ENCODE measurements at regions not wholly inside any gene's neighbourhood (a gene's known extent, or its start where the extent isn't known, plus 50 kb on each side); places are given as distances from the start of the nearest gene placed in this dataset.

DNA sequence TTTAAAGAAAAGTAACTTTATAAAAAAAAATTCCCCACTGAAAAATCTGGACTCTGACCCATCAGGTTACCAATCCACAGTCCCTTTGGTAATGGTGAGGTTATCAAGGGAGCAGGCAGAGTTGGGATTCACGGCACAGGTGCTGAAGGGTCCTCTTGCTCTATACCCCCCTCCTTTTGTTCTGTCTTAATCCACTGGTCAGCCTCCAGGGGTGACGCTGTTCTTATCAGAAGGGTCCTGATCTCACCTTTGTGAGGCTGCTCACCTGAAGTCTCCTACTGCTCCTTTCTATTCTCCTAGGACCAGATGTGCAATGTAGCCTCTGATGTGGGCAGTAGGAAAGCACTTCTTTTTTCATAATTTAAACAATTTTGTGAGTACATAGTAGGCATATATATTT is 80.6 kb upstream of the E2F8 start:
- Histone ChIP-seq H3K36me3 (ENCODE audit: low read depth) (no peaks in the 10 kb centered on the region), H3K27ac (ENCODE audit: poor library complexity, severe bottlenecking) (no peak overlapping the region), H3K9me3 (ENCODE audit: severe bottlenecking) (no peaks in the 10 kb centered on the region), H3K4me1 (ENCODE audit: insufficient read depth, poor library complexity, severe bottlenecking) (no peaks in the 10 kb centered on the region), H3K4me3 (ENCODE audit: severe bottlenecking) (no peak overlapping the region), H3K27me3 (ENCODE audit: insufficient read depth, poor library complexity, severe bottlenecking) (no peaks in the 10 kb centered on the region)
- no peak for ATAC-seq (ENCODE audit: low read depth)
- TF ChIP-seq, protein P1, sequence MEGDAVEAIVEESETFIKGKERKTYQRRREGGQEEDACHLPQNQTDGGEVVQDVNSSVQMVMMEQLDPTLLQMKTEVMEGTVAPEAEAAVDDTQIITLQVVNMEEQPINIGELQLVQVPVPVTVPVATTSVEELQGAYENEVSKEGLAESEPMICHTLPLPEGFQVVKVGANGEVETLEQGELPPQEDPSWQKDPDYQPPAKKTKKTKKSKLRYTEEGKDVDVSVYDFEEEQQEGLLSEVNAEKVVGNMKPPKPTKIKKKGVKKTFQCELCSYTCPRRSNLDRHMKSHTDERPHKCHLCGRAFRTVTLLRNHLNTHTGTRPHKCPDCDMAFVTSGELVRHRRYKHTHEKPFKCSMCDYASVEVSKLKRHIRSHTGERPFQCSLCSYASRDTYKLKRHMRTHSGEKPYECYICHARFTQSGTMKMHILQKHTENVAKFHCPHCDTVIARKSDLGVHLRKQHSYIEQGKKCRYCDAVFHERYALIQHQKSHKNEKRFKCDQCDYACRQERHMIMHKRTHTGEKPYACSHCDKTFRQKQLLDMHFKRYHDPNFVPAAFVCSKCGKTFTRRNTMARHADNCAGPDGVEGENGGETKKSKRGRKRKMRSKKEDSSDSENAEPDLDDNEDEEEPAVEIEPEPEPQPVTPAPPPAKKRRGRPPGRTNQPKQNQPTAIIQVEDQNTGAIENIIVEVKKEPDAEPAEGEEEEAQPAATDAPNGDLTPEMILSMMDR (IDR thresholded peaks at IDR 0.05; ENCODE audit: poor library complexity, severe bottlenecking), result no peak
- DNase-seq (ENCODE audit: low spot score), result no peak

DNA sequence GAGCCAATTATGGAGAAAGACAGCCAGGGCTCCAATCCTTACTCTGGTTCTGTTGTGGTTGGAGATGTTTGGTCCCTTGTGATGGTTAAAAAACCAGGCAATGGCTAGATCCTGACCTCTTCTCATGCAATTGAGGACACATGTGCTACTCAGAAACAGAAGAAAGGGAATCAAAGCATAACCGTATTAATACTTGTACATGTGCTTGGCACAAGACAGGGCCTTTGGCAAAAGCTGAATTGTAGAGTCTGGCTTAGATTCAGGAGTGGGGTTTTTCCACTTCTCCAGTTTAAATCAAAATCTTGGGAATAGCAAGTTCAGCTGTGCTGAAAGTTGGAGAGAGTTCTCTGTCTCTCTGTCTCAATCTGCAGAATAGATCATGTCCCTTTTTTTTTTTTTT is 80.1 kb upstream of the E2F8 start:
- DNase-seq (ENCODE audit: low spot score), result no peak
- H3K4me3 ChIP-seq (ENCODE audit: severe bottlenecking), result no peak overlapping the region
- TF ChIP-seq, protein P1 (IDR thresholded peaks at IDR 0.05; ENCODE audit: poor library complexity, severe bottlenecking), result no peak
- H3K27ac ChIP-seq (ENCODE audit: poor library complexity, severe bottlenecking), result no peak overlapping the region
- ATAC-seq (ENCODE audit: low read depth), result no peak
- H3K4me1 ChIP-seq (ENCODE audit: insufficient read depth, poor library complexity, severe bottlenecking), result no peaks in the 10 kb centered on the region
- no peaks in the 10 kb centered on the region for H3K36me3 ChIP-seq (ENCODE audit: low read depth)
- no peaks in the 10 kb centered on the region for H3K9me3 ChIP-seq (ENCODE audit: severe bottlenecking)
- no peaks in the 10 kb centered on the region for H3K27me3 ChIP-seq (ENCODE audit: insufficient read depth, poor library complexity, severe bottlenecking)

DNA sequence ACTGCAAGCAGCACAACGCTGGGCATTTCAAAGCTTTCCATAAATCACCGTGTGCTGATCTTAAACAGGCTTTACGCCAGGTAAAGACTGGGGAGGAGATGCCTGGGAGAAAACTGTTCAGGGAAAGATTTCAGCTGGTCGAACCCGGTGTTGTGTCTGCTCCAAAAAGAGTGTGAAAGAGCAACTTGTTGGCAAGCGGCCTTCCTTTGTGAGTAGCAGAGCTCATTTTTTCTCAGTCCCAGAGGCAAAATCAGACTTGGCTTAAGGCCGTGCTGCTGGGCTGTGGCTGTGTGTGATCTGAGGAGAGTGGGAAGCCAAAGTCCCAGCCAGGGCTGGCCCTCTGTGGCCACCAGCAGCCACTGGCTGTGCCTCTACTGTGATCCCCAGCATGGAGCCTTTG is 75.7 kb upstream of the E2F8 start:
- Histone ChIP-seq H3K27me3 (ENCODE audit: insufficient read depth, poor library complexity, severe bottlenecking) (no peaks in the 10 kb centered on the region), H3K9me3 (ENCODE audit: severe bottlenecking) (no peaks in the 10 kb centered on the region), H3K27ac (ENCODE audit: poor library complexity, severe bottlenecking) (no peak overlapping the region), H3K4me1 (ENCODE audit: insufficient read depth, poor library complexity, severe bottlenecking) (no peaks in the 10 kb centered on the region), H3K4me3 (ENCODE audit: severe bottlenecking) (no peak overlapping the region), H3K36me3 (ENCODE audit: low read depth) (no peaks in the 10 kb centered on the region)
- ATAC-seq (ENCODE audit: low read depth) (no peak), DNase-seq (ENCODE audit: low spot score) (no peak)
- TF ChIP-seq, protein P1 (IDR thresholded peaks at IDR 0.05; ENCODE audit: poor library complexity, severe bottlenecking), result no peak

DNA sequence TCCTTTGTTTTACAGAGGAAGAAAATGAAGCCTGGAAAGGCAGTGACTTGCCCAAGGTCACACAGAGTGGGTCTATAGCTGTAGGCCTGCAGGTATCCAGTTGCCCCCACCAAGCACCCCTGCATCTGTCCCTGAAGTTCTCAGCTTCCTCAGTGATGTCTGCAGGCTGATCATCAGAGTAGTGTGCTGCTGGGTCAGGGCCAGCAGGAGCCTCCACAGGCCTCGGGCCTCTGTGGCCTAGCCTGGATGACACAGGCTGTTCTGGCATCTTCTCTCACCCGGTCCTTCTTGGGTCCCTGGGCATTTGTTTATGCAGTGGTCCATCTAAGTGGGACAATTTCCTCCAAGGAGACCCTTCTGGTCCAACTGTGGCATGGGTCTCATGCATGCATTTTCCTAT is 74.8 kb upstream of the E2F8 start:
- ATAC-seq (ENCODE audit: low read depth) (no peak), DNase-seq (ENCODE audit: low spot score) (no peak)
- Histone ChIP-seq H3K27me3 (ENCODE audit: insufficient read depth, poor library complexity, severe bottlenecking) (no peaks in the 10 kb centered on the region), H3K36me3 (ENCODE audit: low read depth) (no peaks in the 10 kb centered on the region), H3K4me3 (ENCODE audit: severe bottlenecking) (no peak overlapping the region), H3K4me1 (ENCODE audit: insufficient read depth, poor library complexity, severe bottlenecking) (no peaks in the 10 kb centered on the region), H3K9me3 (ENCODE audit: severe bottlenecking) (no peaks in the 10 kb centered on the region), H3K27ac (ENCODE audit: poor library complexity, severe bottlenecking) (no peak overlapping the region)
- TF ChIP-seq, protein P1 (IDR thresholded peaks at IDR 0.05; ENCODE audit: poor library complexity, severe bottlenecking), result no peak

DNA sequence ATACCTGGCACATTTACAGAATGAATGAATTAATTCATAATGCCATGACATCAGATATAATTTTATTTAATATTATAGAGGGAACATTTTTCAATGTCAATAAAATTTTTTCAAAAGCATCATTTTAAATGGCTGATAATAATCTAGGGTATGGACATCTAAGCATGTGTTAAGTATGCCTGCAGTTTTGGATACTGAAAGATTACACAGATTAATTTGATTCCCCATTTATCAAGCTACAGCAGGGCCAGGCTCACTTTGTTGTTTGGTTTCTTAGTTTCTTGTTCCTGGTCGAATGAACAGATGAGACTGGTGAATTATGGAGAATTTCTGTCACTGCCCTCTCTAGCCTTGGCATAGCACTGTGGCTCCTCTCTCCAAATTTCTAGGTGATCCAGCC is 72.4 kb upstream of the E2F8 start:
- no peak for ATAC-seq (ENCODE audit: low read depth)

More for the DNA sequence above, 72.4 kb upstream of the E2F8 start:
- Histone ChIP-seq H3K4me1 (ENCODE audit: insufficient read depth, poor library complexity, severe bottlenecking) (no peaks in the 10 kb centered on the region), H3K36me3 (ENCODE audit: low read depth) (no peaks in the 10 kb centered on the region), H3K27me3 (ENCODE audit: insufficient read depth, poor library complexity, severe bottlenecking) (no peaks in the 10 kb centered on the region), H3K9me3 (ENCODE audit: severe bottlenecking) (no peaks in the 10 kb centered on the region), H3K4me3 (ENCODE audit: severe bottlenecking) (no peak overlapping the region), H3K27ac (ENCODE audit: poor library complexity, severe bottlenecking) (no peak overlapping the region)
- TF ChIP-seq, protein P1 (IDR thresholded peaks at IDR 0.05; ENCODE audit: poor library complexity, severe bottlenecking), result no peak
- no peak for DNase-seq (ENCODE audit: low spot score)

Measured in RWPE2 (cell line).